ENCODE measurements at regions not wholly inside any gene's neighbourhood (a gene's known extent, or its start where the extent isn't known, plus 50 kb on each side); places are given as distances from the start of the nearest gene placed in this dataset.

DNA sequence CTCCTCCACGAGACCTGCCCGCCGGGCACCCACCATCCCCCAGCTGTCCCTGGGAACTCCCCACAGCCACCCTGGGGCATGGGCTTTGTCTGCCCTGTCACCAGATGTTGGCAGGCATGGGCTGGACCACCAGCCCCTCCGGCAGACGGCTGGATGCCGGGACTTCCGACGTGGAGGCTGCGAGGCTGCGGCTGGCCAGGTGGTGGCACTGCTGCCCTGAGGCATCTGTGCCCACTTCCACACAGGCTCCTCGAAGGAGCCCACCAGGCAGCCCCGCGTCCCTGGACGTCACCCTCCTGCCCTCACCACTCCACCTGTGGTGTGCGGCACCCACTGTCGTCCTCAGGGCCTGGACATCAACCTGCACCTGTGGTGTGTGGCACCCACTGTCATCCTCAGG lies 319.9 kb upstream of the SALL3 start:
- TF ChIP-seq, protein P1, sequence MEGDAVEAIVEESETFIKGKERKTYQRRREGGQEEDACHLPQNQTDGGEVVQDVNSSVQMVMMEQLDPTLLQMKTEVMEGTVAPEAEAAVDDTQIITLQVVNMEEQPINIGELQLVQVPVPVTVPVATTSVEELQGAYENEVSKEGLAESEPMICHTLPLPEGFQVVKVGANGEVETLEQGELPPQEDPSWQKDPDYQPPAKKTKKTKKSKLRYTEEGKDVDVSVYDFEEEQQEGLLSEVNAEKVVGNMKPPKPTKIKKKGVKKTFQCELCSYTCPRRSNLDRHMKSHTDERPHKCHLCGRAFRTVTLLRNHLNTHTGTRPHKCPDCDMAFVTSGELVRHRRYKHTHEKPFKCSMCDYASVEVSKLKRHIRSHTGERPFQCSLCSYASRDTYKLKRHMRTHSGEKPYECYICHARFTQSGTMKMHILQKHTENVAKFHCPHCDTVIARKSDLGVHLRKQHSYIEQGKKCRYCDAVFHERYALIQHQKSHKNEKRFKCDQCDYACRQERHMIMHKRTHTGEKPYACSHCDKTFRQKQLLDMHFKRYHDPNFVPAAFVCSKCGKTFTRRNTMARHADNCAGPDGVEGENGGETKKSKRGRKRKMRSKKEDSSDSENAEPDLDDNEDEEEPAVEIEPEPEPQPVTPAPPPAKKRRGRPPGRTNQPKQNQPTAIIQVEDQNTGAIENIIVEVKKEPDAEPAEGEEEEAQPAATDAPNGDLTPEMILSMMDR (IDR thresholded peaks at IDR 0.05) = peak in 1 of 3 donors; percentile 12
- no peak for TF ChIP-seq POLR2A (IDR thresholded peaks at IDR 0.05)
